ENCODE measurements at regions not wholly inside any gene's neighbourhood (a gene's known extent, or its start where the extent isn't known, plus 50 kb on each side); places are given as distances from the start of the nearest gene placed in this dataset.

DNA sequence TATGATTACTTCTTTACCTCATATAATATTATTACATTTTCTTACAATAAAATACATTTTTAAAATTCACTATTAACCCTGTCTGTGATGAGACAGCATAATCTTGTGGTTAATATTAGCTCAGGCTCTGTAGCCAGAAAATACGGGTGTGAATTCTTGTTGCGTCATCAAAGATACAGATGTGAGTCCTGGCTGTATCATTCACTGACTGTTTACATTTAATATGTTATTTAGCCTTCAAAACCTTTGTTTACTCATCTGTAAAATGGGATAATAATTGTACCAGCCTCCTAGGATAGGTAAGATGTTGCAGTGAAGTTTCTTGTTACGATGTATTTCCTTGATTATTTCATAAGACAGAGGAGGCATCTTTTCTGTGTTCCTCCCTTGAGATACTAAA lies 184.7 kb upstream of the PRPS1L1 start (continued):
- TF ChIP-seq TEAD1 (CRISPR knock-in tag; IDR thresholded peaks at IDR 0.05) (no peak), GRHL2 (CRISPR knock-in tag; IDR thresholded peaks at IDR 0.05; ENCODE audit: insufficient replicate concordance, severe bottlenecking) (no peak), SMAD3 (CRISPR knock-in tag; IDR thresholded peaks at IDR 0.05; ENCODE audit: borderline replicate concordance) (no peak), ZNF423 (CRISPR knock-in tag; IDR thresholded peaks at IDR 0.05) (no peak), ZNF138 (CRISPR knock-in tag; conservative IDR thresholded peaks at IDR 0.05) (no peak)
- TF ChIP-seq, protein P1, sequence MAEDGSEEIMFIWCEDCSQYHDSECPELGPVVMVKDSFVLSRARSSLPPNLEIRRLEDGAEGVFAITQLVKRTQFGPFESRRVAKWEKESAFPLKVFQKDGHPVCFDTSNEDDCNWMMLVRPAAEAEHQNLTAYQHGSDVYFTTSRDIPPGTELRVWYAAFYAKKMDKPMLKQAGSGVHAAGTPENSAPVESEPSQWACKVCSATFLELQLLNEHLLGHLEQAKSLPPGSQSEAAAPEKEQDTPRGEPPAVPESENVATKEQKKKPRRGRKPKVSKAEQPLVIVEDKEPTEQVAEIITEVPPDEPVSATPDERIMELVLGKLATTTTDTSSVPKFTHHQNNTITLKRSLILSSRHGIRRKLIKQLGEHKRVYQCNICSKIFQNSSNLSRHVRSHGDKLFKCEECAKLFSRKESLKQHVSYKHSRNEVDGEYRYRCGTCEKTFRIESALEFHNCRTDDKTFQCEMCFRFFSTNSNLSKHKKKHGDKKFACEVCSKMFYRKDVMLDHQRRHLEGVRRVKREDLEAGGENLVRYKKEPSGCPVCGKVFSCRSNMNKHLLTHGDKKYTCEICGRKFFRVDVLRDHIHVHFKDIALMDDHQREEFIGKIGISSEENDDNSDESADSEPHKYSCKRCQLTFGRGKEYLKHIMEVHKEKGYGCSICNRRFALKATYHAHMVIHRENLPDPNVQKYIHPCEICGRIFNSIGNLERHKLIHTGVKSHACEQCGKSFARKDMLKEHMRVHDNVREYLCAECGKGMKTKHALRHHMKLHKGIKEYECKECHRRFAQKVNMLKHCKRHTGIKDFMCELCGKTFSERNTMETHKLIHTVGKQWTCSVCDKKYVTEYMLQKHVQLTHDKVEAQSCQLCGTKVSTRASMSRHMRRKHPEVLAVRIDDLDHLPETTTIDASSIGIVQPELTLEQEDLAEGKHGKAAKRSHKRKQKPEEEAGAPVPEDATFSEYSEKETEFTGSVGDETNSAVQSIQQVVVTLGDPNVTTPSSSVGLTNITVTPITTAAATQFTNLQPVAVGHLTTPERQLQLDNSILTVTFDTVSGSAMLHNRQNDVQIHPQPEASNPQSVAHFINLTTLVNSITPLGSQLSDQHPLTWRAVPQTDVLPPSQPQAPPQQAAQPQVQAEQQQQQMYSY (CRISPR knock-in tag; IDR thresholded peaks at IDR 0.05): no peak
- TF ChIP-seq, protein P2, sequence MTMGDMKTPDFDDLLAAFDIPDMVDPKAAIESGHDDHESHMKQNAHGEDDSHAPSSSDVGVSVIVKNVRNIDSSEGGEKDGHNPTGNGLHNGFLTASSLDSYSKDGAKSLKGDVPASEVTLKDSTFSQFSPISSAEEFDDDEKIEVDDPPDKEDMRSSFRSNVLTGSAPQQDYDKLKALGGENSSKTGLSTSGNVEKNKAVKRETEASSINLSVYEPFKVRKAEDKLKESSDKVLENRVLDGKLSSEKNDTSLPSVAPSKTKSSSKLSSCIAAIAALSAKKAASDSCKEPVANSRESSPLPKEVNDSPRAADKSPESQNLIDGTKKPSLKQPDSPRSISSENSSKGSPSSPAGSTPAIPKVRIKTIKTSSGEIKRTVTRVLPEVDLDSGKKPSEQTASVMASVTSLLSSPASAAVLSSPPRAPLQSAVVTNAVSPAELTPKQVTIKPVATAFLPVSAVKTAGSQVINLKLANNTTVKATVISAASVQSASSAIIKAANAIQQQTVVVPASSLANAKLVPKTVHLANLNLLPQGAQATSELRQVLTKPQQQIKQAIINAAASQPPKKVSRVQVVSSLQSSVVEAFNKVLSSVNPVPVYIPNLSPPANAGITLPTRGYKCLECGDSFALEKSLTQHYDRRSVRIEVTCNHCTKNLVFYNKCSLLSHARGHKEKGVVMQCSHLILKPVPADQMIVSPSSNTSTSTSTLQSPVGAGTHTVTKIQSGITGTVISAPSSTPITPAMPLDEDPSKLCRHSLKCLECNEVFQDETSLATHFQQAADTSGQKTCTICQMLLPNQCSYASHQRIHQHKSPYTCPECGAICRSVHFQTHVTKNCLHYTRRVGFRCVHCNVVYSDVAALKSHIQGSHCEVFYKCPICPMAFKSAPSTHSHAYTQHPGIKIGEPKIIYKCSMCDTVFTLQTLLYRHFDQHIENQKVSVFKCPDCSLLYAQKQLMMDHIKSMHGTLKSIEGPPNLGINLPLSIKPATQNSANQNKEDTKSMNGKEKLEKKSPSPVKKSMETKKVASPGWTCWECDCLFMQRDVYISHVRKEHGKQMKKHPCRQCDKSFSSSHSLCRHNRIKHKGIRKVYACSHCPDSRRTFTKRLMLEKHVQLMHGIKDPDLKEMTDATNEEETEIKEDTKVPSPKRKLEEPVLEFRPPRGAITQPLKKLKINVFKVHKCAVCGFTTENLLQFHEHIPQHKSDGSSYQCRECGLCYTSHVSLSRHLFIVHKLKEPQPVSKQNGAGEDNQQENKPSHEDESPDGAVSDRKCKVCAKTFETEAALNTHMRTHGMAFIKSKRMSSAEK (CRISPR knock-in tag; IDR thresholded peaks at IDR 0.05; ENCODE audit: borderline replicate concordance): no peak
- TF ChIP-seq, protein P3, sequence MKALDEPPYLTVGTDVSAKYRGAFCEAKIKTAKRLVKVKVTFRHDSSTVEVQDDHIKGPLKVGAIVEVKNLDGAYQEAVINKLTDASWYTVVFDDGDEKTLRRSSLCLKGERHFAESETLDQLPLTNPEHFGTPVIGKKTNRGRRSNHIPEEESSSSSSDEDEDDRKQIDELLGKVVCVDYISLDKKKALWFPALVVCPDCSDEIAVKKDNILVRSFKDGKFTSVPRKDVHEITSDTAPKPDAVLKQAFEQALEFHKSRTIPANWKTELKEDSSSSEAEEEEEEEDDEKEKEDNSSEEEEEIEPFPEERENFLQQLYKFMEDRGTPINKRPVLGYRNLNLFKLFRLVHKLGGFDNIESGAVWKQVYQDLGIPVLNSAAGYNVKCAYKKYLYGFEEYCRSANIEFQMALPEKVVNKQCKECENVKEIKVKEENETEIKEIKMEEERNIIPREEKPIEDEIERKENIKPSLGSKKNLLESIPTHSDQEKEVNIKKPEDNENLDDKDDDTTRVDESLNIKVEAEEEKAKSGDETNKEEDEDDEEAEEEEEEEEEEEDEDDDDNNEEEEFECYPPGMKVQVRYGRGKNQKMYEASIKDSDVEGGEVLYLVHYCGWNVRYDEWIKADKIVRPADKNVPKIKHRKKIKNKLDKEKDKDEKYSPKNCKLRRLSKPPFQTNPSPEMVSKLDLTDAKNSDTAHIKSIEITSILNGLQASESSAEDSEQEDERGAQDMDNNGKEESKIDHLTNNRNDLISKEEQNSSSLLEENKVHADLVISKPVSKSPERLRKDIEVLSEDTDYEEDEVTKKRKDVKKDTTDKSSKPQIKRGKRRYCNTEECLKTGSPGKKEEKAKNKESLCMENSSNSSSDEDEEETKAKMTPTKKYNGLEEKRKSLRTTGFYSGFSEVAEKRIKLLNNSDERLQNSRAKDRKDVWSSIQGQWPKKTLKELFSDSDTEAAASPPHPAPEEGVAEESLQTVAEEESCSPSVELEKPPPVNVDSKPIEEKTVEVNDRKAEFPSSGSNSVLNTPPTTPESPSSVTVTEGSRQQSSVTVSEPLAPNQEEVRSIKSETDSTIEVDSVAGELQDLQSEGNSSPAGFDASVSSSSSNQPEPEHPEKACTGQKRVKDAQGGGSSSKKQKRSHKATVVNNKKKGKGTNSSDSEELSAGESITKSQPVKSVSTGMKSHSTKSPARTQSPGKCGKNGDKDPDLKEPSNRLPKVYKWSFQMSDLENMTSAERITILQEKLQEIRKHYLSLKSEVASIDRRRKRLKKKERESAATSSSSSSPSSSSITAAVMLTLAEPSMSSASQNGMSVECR (CRISPR knock-in tag; IDR thresholded peaks at IDR 0.05; ENCODE audit: borderline replicate concordance): no peak
- TF ChIP-seq, protein P4, sequence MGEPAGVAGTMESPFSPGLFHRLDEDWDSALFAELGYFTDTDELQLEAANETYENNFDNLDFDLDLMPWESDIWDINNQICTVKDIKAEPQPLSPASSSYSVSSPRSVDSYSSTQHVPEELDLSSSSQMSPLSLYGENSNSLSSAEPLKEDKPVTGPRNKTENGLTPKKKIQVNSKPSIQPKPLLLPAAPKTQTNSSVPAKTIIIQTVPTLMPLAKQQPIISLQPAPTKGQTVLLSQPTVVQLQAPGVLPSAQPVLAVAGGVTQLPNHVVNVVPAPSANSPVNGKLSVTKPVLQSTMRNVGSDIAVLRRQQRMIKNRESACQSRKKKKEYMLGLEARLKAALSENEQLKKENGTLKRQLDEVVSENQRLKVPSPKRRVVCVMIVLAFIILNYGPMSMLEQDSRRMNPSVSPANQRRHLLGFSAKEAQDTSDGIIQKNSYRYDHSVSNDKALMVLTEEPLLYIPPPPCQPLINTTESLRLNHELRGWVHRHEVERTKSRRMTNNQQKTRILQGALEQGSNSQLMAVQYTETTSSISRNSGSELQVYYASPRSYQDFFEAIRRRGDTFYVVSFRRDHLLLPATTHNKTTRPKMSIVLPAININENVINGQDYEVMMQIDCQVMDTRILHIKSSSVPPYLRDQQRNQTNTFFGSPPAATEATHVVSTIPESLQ (CRISPR knock-in tag; IDR thresholded peaks at IDR 0.05): no peak
- TF ChIP-seq, protein P5, sequence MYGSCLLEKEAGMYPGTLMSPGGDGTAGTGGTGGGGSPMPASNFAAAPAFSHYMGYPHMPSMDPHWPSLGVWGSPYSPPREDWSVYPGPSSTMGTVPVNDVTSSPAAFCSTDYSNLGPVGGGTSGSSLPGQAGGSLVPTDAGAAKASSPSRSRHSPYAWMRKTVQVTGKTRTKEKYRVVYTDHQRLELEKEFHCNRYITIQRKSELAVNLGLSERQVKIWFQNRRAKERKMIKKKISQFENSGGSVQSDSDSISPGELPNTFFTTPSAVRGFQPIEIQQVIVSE (CRISPR knock-in tag; IDR thresholded peaks at IDR 0.05; ENCODE audit: borderline replicate concordance): no peak
- TF ChIP-seq, protein P6, sequence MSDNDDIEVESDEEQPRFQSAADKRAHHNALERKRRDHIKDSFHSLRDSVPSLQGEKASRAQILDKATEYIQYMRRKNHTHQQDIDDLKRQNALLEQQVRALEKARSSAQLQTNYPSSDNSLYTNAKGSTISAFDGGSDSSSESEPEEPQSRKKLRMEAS (CRISPR knock-in tag; IDR thresholded peaks at IDR 0.05): no peak
